Tibial nerve (tissue), 4 donors: ENCODE measurements at regions not wholly inside any gene's neighbourhood (a gene's known extent, or its start where the extent isn't known, plus 50 kb on each side); places are given as distances from the start of the nearest gene placed in this dataset.

ENCODE experiments used
- DNase-seq, 2 donors: peaks; one replicate each; pipeline ENCODE4 v3.0.0-alpha.2; 2019; ENCODE audit warnings: low spot score in 2 of 2
- H3K27ac ChIP-seq, 4 donors: fragments of 200-600 bp; sonication (generic) in 3 of 4; one replicate each; pipeline ENCODE4 v1.5.1; 2017 to 2019; ENCODE audit warnings: mild to moderate bottlenecking in 1 of 4
- H3K27me3 ChIP-seq, 2 donors: fragments of 200-600 bp; sonication (generic) in 1 of 2; one replicate each; pipeline versions ENCODE4 v1.5.1 to v1.6.0; 2017 to 2019
- H3K36me3 ChIP-seq, 3 donors: fragments of 200-600 bp; sonication (generic); one replicate each; pipeline ENCODE4 v1.5.1; 2018 to 2019
- H3K4me1 ChIP-seq, 4 donors: fragments of 200-600 bp; sonication (generic) in 3 of 4; one replicate each; pipeline ENCODE4 v1.5.1; 2017 to 2019
- H3K4me3 ChIP-seq, 4 donors: fragments of 200-600 bp; sonication (generic) in 3 of 4; one replicate each; pipeline ENCODE4 v1.5.1; 2017 to 2019; ENCODE audit warnings: mild to moderate bottlenecking in 1 of 4, moderate library complexity in 1 of 4
- H3K9me3 ChIP-seq, 4 donors: fragments of 200-600 bp; sonication (generic) in 3 of 4; one replicate each; pipeline ENCODE4 v1.5.1; 2017 to 2019
- CTCF ChIP-seq, 5 experiments: fragments of 200-600 bp in 3 of 5; fragments of 450-650 bp in 2 of 5; sonication (generic) in 3 of 5; IDR thresholded peaks; one replicate each; pipeline ENCODE4 v1.5.1; 2016 to 2019; ENCODE audit warnings: antibody characterized with exemption in 5 of 5, mild to moderate bottlenecking in 3 of 5, moderate library complexity in 2 of 5
- EP300 ChIP-seq, 2 donors: sonication (generic); formaldehyde crosslinking; IDR thresholded peaks; one replicate each; pipeline ENCODE4 v1.6.1; 2017; ENCODE audit warnings: antibody characterized with exemption in 2 of 2, mild to moderate bottlenecking in 1 of 2
- POLR2A ChIP-seq, 2 donors: fragments of 450-650 bp; IDR thresholded peaks; one replicate each; pipeline ENCODE4 v1.6.1; 2017; ENCODE audit warnings: antibody characterized with exemption in 2 of 2, mild to moderate bottlenecking in 2 of 2, moderate library complexity in 2 of 2
- WGBS, 2 donors: methylation state at CpG; one replicate each; pipeline ENCODE4 v1.1.5; 2018; 5-methylcytosine and 5-hydroxymethylcytosine counted together

GRCh38 chrX:23592741-23593140, 74.6 kb upstream of the PRDX4 start:
- DNase-seq: no peak
- no peak overlapping the region for H3K4me3 ChIP-seq
- no peaks in the 10 kb centered on the region for H3K4me1 ChIP-seq
- no peaks in the 10 kb centered on the region for H3K27me3 ChIP-seq
- no peak for TF ChIP-seq POLR2A (IDR thresholded peaks at IDR 0.05)
- no peak for TF ChIP-seq CTCF (IDR thresholded peaks at IDR 0.05)
- no peak for TF ChIP-seq EP300 (IDR thresholded peaks at IDR 0.05)
- no peaks in the 10 kb centered on the region for H3K36me3 ChIP-seq
- no peaks in the 10 kb centered on the region for H3K9me3 ChIP-seq
- WGBS, 2 donors: 83% methylated on average over 4 of the region's 5 CpGs; no CpG with 5 or more reads in 1 of the 2 donors
- no peak overlapping the region for H3K27ac ChIP-seq

DNA sequence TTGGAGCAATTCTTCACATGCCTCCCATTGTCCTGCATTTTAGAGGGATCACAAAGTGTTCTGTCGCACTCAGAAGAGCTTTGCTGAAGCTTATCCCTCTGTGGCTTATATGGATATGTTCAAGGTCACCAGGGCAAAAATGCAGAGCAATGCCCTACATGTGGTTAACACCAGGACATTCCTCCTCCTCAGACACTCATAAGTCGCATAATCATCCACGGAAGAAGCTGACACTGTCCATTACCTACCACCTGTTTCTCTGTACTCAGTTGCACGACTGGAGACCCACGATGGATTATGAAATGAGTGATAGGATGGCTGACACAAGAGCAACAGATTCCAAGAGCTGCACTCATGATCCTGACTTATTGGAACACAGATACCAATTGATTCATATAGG, 68.7 kb upstream of the PRDX4 start:
- Histone ChIP-seq H3K9me3 (no peaks in the 10 kb centered on the region), H3K27me3 (peaks cover 0 to 7% of the 10 kb centered on the region in 2 donors), H3K27ac (no peak overlapping the region), H3K36me3 (no peaks in the 10 kb centered on the region), H3K4me3 (no peak overlapping the region), H3K4me1 (no peaks in the 10 kb centered on the region)
- no peak for DNase-seq
- WGBS, 2 donors: 83 to 93% methylated on average over 5 of the region's 5 CpGs
- TF ChIP-seq EP300 (IDR thresholded peaks at IDR 0.05) (no peak), POLR2A (IDR thresholded peaks at IDR 0.05) (no peak), CTCF (IDR thresholded peaks at IDR 0.05) (no peak)

DNA sequence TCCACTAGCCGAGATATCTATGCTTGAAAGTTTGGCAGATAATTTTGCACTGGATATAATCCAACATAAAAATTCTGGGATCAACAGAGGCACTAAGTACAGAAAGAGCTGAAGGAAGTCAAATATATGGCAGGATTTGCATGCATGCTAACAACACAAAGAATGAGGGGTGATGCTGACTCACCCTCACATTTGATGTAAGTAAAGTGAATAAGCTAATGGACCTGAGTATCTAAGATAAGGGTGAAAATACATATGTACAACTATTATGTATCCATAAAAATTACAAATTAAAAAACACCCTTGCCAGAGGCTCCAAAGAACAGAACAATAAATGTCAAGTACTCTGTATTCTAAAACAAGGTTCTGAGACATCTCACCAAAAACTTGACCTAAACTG, 63.8 kb upstream of the PRDX4 start:
- no peak for TF ChIP-seq CTCF (IDR thresholded peaks at IDR 0.05)
- TF ChIP-seq EP300 (IDR thresholded peaks at IDR 0.05): no peak
- TF ChIP-seq POLR2A (IDR thresholded peaks at IDR 0.05): no peak

GRCh38 chrX:23610495-23610894, 56.8 kb upstream of the PRDX4 start:
- TF ChIP-seq CTCF (IDR thresholded peaks at IDR 0.05): no peak
- no peak for TF ChIP-seq EP300 (IDR thresholded peaks at IDR 0.05)
- no peak for TF ChIP-seq POLR2A (IDR thresholded peaks at IDR 0.05)
- 58 to 63% methylated on average over 1 of the region's 1 CpG for WGBS, 2 donors
- DNase-seq: no peak
- H3K27me3 ChIP-seq: peaks cover 0 to 7% of the 10 kb centered on the region in 2 donors
- no peaks in the 10 kb centered on the region for H3K36me3 ChIP-seq
- H3K9me3 ChIP-seq: no peaks in the 10 kb centered on the region
- H3K27ac ChIP-seq: no peak overlapping the region
- H3K4me1 ChIP-seq: no peaks in the 10 kb centered on the region
- no peak overlapping the region for H3K4me3 ChIP-seq

More for the DNA sequence above, 63.8 kb upstream of the PRDX4 start:
- Histone ChIP-seq H3K4me3 (no peak overlapping the region), H3K9me3 (no peaks in the 10 kb centered on the region), H3K27me3 (peaks cover 0 to 11% of the 10 kb centered on the region in 2 donors), H3K4me1 (no peaks in the 10 kb centered on the region), H3K36me3 (no peaks in the 10 kb centered on the region), H3K27ac (no peak overlapping the region)
- WGBS, 2 donors: 33 to 36% methylated on average over 1 of the region's 1 CpG
- no peak for DNase-seq

GRCh38 chrX:23612846-23613245, 54.4 kb upstream of the PRDX4 start:
- DNase-seq: no peak
- no peaks in the 10 kb centered on the region for H3K4me1 ChIP-seq
- no peaks in the 10 kb centered on the region for H3K27me3 ChIP-seq
- H3K4me3 ChIP-seq: no peak overlapping the region
- no peak for TF ChIP-seq CTCF (IDR thresholded peaks at IDR 0.05)
- TF ChIP-seq EP300 (IDR thresholded peaks at IDR 0.05): no peak
- no peak for TF ChIP-seq POLR2A (IDR thresholded peaks at IDR 0.05)
- no peak overlapping the region for H3K27ac ChIP-seq
- H3K36me3 ChIP-seq: no peaks in the 10 kb centered on the region
- no peaks in the 10 kb centered on the region for H3K9me3 ChIP-seq
- 63 to 70% methylated on average over 1 of the region's 1 CpG for WGBS, 2 donors
